SK-N-SH (cell line): ENCODE measurements at regions not wholly inside any gene's neighbourhood (a gene's known extent, or its start where the extent isn't known, plus 50 kb on each side); places are given as distances from the start of the nearest gene placed in this dataset.

Experiments
- EP300 ChIP-seq, 2 experiments: IDR thresholded peaks; 2 replicates each; pipeline versions ENCODE4 v1.4.0 to v1.6.1; 2012; ENCODE audit warnings: borderline replicate concordance in 1 of 2, low read depth in 1 of 2, low read length in 1 of 2
- YY1 ChIP-seq: IDR thresholded peaks from 2 replicates; pipeline ENCODE4 v1.4.0; 2012; ENCODE audit warnings: low read depth, mild to moderate bottlenecking
- TF ChIP-seq, protein P1 (sequence below): fragments of 200-600 bp; sonication (generic); IDR thresholded peaks from 2 replicates; pipeline ENCODE4 v1.6.1; 2017; ENCODE audit warnings: antibody characterized with exemption, mild to moderate bottlenecking, moderate library complexity
- TF ChIP-seq, protein P2 (sequence below): IDR thresholded peaks from 2 replicates; pipeline ENCODE4 v1.4.0; 2012; ENCODE audit warnings: low read depth, borderline replicate concordance

DNA sequence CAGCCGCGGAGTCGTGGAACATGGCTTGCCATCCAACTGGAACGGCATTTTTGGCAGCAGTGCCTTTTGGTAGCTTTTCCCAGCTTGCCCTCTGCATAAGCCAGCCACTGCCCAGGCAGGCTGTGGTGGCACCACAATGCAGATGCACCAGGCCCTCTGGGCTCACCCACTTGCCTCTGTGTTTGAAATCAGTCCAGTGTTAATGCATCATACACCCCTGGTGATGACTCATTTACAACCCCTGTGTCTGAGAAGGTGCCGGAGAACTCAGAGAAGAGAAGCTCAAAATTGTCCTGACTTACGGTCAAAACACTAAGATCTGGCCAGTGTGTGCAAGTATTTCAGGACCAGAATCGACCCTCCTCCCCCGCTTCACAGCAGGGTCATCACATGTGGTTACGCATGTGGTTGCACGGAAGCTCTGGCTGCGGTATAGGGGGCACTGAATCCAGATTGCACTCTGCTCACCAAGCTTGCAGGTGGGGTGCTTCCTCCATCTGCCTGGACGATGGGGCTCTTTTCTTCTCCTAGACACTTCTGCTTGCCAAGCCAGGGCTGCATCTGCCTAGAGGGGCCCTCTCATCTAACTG lies 66.5 kb upstream of the SMIM15 start:
- TF ChIP-seq, protein P1, sequence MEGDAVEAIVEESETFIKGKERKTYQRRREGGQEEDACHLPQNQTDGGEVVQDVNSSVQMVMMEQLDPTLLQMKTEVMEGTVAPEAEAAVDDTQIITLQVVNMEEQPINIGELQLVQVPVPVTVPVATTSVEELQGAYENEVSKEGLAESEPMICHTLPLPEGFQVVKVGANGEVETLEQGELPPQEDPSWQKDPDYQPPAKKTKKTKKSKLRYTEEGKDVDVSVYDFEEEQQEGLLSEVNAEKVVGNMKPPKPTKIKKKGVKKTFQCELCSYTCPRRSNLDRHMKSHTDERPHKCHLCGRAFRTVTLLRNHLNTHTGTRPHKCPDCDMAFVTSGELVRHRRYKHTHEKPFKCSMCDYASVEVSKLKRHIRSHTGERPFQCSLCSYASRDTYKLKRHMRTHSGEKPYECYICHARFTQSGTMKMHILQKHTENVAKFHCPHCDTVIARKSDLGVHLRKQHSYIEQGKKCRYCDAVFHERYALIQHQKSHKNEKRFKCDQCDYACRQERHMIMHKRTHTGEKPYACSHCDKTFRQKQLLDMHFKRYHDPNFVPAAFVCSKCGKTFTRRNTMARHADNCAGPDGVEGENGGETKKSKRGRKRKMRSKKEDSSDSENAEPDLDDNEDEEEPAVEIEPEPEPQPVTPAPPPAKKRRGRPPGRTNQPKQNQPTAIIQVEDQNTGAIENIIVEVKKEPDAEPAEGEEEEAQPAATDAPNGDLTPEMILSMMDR, result no peak
- TF ChIP-seq YY1, result no peak
- TF ChIP-seq, protein P2, sequence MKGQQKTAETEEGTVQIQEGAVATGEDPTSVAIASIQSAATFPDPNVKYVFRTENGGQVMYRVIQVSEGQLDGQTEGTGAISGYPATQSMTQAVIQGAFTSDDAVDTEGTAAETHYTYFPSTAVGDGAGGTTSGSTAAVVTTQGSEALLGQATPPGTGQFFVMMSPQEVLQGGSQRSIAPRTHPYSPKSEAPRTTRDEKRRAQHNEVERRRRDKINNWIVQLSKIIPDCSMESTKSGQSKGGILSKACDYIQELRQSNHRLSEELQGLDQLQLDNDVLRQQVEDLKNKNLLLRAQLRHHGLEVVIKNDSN, result no peak
- TF ChIP-seq EP300 (IDR thresholded peaks at IDR 0.05; ENCODE audit: borderline replicate concordance in 1 of 2, low read depth in 1 of 2, low read length in 1 of 2), result no peak
